ENCODE measurements at regions not wholly inside any gene's neighbourhood (a gene's known extent, or its start where the extent isn't known, plus 50 kb on each side); places are given as distances from the start of the nearest gene placed in this dataset.
A peak's percentile ranks its signal among the peaks of the same experiment; 100 is the strongest.

DNA sequence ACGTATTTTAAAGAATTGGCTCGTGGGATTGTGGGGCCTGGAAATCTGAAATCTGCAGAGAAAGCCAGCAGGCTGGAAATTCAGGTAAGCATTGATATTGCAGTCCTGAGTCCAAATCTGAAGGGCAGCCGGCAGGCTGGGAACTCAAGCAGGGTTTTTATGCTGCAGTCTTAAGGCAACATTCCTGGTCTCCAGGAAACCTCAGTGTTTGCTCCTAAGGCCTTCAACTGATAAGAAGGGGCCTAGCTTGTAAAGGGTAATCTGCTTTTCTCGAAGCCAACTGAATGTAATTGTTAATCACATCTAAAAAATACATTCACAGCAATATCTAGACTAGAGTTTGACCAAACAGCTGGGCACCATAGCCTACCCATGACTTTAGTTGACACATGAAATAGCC lies 154.4 kb downstream of the EFNB2 start:
- no peak for DNase-seq

DNA sequence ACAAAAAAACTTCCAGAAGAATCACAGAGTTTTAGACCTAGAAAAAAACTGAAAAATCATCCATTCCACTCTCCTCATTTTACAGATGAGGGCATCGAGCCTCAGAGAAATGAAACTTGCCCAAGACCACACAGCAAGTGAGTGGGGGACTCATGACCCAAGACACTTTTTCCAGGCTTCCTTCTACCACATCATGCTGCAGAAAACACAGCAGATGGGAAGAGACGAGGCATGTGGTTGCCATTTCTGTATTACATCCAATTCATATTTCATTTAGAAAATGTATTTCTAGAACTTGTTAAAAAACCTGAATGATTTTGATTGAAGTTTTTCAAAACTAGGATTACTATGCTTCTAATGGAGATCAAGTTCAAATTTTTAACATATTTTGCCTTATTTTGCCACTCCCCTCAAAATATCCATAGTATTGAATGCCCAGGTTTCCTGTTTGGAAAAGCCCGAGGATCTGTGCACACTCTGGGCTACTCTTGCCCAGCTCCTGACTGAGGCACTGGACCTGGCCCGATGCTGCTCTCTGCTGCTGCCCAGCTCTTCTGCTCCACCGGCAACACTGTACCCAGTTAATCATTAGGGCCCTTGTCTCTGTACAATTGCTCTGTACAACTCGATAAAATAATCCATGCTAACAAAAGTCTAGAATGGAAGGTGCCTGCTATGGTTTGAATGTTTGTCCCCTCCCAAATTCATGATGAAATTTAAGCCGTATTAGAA lies 157.4 kb downstream of the EFNB2 start:
- no peak for DNase-seq

DNA sequence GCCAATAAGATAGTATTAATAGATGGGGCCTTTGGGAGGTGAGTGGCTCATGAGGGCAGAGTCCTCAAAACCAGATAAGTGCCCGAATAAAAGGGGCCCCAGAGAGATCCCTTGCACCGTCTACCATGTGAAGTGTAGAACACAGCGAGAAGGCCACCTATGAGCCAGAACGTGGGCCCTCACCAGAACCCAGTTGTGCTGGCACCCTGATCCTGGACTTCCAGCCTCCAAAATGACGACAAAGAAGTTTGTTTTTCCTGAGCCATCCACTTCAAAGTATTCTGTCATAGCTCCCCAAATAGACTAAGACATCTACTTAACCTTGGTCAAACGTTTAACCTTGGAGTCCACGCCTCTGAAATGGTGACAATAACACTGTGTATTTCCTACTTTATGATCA lies 158.1 kb downstream of the EFNB2 start:
- DNase-seq: no peak

DNA sequence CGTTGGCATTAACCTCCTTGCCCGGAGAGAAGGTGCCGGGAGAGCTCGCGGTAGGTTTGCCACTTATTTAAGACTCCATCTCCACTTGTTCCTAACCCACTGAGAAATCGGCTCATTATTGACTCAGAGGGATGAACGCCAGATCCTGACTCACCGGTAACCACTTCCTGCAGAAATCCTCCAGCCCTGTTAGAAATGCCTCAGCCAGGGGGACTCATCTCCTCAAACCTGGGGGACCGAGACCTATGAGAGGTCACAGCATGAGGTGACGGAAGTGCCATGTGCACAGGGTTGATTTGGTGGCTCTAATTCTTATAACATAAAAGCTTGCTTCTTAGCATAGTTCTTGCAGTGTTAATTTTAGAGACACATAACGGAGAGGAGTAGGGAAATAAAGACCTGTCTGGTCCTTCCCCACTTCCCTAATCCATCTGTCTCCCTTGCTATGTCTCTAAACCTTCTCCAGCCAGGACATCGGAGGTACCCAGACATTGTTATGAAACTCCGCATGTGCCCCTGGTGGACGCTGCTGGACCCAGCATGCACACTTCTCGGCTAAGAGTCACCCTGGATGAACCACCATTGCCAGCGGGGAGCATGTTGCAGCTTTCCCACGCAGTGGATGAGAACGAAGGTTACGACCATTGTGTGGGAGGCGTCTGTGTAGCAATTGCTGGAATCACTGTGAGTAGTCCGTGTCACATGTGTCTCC lies 158.9 kb downstream of the EFNB2 start:
- DNase-seq: peak; percentile 15

DNA sequence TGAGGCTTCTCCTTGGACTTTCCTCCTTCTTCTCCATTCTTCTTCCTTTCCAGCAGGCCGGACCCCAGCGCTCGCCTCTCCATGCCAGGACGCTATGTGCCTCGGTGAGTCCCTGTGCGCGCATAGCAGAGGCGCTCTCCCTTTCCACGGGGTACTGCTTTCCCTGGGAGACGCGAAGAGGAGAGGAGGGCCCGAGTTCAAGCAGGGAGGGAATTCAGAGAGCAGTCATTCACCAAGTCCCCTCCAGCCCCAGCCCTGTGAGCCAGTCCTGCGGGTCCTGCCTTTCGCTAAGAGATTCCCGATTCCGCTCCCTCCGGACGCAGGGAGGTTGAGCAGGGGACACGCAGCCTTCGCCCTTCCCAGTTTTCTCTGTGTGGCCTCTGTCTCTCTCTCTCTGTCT lies 160.4 kb downstream of the EFNB2 start:
- no peak for DNase-seq

DNA sequence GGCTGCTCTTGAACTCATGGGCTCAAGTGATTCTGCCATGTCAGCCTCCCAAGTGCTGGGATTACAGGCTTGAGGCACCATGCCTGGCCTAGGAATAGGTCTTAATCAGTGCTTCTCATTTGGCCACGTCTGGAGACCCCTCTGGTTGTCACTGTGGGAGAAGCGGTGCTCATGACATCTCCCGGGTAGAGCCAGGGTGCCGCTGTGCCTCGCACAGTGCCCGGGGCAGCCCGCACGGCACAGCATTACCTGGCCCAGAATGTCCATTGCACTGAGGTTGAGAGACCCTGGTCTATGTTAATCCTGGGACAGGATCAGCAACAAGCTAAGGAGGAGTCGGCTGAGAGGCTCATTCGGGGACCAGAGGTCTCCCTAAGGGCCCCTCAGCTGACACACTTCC lies 160.8 kb downstream of the EFNB2 start:
- no peak for DNase-seq

DNA sequence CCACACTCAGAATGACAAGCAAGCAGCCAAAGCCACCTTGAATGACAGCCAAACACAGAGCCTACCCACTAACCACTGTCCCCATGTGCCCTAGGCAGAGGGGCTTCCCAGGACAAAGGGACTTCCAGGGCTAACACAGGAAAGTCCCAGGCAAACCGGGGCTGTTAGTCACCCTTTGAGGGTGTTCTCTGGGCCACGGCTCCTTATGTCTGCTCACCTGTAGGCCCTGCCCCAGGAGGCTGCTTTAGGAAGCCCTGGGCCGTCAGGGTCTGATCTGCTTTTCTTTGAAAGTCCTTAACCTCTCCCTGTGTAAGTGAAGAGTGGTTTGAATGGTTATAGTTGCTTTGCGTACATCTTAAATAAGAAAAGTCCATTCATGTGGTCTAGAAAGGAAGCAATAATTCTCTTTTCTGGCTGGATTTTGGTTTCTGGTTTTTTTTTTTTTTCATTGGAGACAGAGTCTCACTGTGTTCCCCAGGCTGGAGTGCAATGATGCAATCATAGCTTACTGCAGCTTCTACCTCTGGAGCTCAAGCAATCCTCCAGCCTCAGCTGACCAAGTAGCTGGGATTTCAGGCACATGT lies 161.4 kb downstream of the EFNB2 start:
- no peak for DNase-seq

DNA sequence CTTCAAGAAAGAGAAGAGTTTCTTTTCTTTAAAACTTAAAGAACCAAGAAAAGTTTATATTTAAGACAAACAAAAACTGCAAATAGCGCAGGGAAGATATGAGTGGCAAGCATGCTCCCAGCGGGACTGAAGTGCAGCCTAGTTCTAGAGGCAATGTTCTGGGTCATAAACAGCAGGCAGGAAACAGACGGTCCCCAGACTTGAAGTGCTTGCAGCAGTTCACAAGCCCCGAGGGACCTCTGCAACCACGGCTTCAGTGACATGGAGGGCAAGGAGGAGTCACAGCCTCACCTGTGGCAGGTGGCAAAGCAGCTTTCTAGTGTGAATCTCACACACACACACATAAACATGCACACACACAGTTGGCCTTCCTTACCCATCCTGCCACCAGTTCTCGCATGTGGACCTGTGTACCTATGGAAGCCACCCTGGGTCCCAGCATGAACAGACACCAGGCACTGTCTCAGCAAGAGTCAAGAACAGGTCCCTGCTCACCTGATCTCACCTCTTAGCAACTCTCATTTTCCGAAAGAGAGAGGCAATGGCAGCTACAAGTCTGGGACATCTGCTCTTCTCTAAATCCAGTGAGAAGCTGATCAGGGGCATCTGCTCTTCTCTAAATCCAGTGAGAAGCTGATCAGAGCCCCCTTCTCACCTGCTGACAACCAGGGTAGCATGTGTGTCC lies 162.0 kb downstream of the EFNB2 start:
- DNase-seq: no peak

DNA sequence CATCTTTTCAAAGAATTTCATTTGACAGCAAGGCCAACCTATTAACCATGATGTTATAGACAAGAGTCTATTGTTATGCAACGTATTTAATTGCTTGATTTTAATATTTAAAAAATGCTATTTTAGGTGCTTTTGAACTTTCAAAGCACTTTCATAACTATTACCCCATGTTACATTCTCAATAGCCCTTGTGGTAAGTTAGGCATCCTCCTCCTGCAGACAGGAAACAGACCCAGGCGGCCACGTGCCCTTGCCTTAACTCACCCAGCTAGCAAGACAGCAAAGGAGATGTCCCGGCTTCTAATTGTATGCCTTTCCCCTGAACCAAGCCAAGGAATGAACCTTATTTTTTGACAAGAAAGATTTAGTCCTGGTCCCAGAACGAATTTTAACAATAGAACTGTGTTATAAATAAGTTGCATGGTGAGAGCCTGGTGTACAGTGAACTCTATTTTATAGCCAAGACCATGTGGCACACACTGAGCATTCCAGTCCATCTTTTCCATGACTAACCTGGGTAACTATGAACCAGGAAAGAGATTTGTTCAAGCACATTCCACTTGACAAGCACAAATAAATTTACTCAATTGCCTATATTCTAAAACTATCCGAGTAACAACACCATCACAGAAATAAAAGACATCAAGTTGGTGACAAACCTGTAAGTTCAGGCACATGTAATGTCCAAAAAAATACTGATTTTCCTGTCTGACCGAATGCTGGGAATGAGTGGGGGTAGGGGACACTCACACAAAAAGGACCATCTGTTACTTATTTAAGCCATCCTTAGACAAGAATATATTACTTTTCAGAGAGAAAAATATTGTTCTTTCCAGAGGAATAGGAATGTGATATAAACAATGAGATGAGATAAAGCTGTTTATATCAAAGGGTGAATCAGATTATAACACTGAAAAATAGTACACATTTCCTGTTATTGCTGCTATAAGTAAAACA lies 163.0 kb downstream of the EFNB2 start:
- no peak for DNase-seq

DNA sequence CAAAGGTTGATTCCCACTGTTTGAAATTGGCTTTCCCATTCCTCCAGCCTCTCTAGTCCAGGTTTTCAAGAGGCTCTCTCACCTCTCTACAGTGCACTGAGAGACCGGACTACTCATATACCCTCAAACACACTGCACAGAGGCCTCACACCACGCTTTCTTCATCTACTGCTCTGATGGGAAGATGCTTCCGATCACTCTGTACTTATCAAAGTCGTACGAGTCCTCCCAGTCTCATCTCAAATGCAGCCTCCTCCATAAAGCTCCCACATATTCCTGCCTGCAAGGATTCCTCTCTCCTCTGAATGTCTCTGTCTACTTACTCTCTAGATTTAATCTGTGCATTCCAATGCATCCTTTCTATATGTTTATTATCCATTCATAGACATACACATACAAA lies 164.4 kb downstream of the EFNB2 start:
- DNase-seq: no peak

DNA sequence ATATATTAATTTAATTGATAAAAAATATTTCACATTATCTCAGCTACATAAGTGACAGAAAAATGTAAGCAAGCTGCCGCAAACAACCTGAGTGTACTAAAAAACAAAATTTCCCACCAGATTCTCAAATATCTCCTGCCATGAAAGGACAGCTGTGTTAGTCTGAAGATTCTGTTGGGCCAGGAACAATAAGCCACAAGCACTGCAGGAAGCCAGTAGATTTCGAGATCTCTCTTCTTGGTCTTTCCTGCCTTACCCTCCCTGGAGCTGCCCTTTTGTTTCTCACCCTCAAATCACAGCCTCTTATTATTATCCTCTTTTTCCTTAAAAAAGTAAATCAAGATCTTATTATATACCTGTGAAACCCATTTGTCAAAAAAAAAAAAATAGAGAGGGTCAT lies 165.6 kb downstream of the EFNB2 start:
- DNase-seq: no peak

DNA sequence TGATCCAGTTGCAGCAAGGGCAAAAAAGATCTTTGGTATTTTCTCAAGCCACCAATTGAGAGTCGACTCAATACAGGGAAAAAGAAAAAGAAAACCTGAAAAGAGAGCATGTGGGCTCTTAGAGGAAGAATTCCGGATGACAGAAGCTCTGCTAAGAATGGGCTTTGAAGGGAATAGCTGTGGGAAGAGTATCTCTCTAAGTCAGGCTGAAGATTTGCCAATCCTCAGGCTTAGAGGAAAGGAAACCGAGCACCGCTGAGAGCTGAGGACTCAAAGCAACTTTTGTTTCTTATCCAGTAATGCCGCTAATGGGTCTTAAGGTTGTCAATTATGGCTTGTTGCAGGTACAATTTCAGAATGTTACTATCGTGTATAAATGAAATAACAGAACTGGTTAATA lies 166.4 kb downstream of the EFNB2 start:
- DNase-seq: no peak

DNA sequence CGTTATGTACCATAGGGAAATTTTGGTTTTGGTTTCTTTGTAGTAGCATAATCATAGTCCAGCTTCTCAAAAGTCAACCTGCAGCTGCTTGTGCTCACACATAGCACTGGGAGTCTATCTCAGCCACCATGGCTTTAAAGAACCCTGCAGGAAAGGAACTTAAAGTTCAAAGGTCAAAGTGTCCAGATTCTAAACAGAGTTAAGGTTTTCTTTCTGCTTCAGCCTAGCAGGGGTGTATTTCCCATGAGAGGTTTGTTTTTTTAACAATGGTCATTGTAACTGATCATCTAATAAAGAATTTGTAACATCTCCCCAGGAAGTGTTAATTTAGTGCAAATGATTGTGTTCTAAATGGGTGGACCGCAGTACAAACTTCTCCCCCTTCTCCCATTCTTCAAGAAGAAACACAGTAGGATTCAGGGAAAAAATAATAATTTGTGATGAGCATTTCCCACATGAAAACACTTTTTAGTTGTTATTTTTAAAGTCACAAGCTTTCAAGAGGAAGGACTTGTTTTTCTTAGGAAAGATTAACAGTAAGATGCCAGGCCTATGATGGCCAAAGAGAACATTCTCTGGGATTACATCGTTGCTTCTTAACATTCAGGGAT lies 168.0 kb downstream of the EFNB2 start:
- DNase-seq: no peak

DNA sequence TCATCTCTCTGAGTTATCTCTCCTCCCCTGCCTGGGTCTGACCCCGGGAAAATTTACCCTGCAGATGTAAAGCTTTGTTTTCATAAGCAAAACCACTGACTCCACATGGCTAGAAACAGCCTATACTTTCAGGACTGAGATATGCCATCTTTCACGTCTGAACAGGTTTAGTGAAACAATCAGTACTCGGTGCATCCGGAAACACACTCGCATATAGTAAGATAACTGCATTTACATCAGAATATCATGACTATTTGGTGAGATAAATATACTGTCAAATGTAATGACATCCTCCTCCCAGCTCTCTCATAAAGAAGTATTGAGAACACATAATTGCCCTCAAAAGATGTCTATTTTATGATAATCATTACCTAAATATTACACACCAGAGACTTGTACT lies 172.8 kb downstream of the EFNB2 start:
- DNase-seq: no peak

DNA sequence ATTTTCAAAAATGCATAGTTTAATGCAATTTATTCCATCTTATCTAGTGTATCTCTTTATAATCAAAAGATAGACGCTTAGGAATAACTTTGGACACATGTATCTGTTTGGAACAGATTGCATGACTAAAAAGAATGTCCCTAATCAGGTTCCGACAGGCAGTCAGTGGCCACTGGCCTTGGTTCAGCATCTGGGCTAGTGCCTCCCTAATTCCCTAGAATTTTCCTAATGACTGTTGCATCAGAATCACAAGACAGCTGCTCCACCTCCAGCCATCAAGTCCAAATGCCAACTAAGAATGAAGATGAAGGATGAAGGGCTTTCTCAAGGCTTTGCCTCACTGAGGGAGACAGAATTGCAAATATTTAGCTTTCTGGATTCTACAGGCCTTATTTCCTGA lies 173.8 kb downstream of the EFNB2 start:
- no peak for DNase-seq

DNA sequence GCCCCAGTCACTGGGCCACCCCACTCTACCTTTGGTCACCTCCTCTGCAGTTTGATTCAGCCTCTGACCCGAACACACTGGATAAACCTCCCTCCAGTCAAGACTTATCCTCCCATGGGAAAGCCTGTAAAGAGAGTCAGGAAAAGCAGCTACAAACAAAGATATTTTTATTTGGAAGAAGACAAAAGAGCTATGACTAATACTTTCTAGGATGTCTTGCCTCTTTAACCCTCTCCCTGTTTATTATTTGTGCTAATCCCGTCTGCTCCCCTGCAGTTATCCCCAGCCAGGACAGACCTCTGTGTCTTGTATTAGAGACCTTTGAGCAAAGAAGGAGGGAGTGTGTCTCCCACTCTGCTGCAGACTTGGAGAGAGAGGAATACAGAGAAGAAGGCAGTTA lies 178.3 kb downstream of the EFNB2 start:
- no peak for DNase-seq

DNA sequence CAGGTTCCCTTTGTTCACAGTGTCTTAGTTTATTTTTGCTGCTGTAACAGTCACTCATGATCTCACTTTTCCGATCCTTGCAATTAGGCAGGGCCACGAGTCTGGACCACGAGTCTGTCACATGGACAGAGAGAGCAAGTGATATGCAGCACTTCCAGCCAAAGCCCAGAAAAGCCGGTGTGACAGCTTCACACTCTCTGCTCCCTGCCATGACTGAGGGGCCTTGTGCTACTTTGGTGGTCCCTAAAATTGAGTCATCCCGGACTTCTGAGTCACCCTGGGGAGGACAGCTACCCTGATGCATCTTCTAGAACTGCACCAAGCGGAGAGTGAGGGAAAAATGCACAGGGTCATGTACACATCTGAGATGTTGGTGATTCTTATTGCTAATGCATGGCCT lies 179.6 kb downstream of the EFNB2 start:
- no peak for DNase-seq

DNA sequence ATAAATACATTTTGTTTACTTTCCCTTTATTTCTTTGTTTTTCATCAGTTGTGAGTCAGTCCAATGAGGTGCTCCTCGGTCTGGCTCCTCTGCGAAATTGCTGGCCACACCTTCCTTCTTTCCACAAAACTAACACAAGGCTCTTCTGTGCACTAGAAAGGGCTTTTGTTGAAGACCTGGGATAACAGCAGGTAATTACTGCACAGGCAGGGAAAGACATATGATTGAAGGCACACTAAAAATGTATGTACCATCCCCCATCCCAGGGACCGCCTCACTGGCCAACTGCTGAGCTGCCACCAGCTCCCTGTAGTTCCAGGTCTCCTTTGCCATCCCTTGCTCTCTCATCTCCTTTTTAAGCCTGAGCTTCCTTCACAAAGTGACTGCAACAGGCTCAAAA lies 180.5 kb downstream of the EFNB2 start:
- no peak for DNase-seq

DNA sequence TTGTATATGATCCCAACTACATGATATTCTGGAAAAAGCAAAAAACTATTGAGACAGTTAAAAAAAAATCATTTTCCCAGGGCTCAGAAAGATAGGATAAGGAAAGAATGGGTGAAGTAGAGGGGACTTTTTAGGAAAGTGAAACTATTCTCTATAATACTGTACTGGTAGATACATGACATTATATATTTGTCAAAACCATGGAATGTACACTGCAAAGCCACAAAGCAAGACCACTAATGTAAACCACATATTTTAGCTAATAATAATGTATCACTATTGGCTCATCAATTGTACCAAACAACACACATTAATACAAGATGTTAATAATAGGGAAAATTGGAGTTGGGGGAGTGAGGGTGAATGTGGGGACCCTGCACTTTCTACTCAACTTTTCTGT lies 182.6 kb downstream of the EFNB2 start:
- DNase-seq: no peak

DNA sequence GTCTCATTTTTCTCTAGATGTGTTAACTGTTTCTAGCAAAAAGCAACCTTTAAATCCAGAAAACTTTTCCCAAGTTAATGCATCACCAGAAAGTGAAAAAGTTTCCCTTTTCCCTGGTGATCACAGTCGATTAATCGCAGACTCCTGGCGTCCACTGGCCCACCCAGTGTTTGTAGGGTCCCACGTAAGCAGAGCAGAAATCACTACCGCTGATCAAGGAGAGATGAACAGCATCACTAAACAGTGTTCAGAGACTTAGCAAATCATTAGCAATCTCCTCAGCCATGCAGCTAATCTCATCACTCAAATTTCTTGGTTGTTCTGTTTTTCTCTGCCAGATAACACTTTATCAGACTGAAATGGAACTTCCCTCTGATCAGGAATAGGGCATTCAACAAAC lies 184.2 kb downstream of the EFNB2 start:
- DNase-seq: no peak

DNA sequence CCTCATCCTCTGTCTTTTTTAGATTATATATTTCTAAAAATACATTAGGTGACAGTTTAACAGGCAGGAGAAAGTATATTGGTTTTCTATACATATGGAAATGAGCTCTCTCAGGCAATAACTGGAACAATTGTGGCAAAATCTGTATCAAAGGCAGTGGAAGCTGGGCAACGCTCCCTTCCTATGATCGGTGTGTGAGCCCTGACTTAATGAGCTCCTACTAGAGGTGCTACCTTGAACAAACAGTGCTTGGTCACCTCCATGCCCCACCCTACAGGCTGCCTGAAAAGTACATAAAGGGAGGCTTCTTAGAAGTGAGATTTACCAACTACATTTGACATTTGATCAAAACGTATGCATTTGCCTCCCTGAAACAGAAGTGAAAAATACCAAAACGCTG lies 185.3 kb downstream of the EFNB2 start:
- no peak for DNase-seq
